SK-N-MC (cell line): ENCODE measurements at regions not wholly inside any gene's neighbourhood (a gene's known extent, or its start where the extent isn't known, plus 50 kb on each side); places are given as distances from the start of the nearest gene placed in this dataset.

ENCODE experiments used
- EZH2 ChIP-seq: fragments of 200-600 bp; sonication (generic); IDR thresholded peaks from one replicate; pipeline ENCODE4 v1.6.1; 2017; ENCODE audit warnings: antibody characterized with exemption
- FOXP2 ChIP-seq: optimal IDR thresholded peaks from 2 replicates; pipeline ENCODE3; 2011; ENCODE audit warnings: mild to moderate bottlenecking, moderate library complexity; ENCODE audit not compliant: insufficient read depth; ENCODE audit errors: extremely low read length, control extremely low read depth
- POLR2AphosphoS5 ChIP-seq: IDR thresholded peaks from 2 replicates; pipeline ENCODE4 v1.6.1; 2012; ENCODE audit warnings: mild to moderate bottlenecking, low read depth, low read length, borderline replicate concordance

GRCh38 chr1:220957233-220957605 is 78.0 kb downstream of the HLX start:
- TF ChIP-seq EZH2 = no peak
- TF ChIP-seq POLR2AphosphoS5 = no peak
- TF ChIP-seq FOXP2 = no peak
